HFFc6 (cell line): ENCODE measurements at regions not wholly inside any gene's neighbourhood (a gene's known extent, or its start where the extent isn't known, plus 50 kb on each side); places are given as distances from the start of the nearest gene placed in this dataset.

Experiments
- DNase-seq: peaks from one replicate; pipeline ENCODE4 v3.0.0-alpha.2; 2018
- H3K27ac Mint-ChIP-seq: 2 replicates; pipeline ENCODE4 v1.8.0; 2020; ENCODE audit warnings: mild to moderate bottlenecking, mixed read lengths
- H3K27me3 Mint-ChIP-seq: 2 replicates; pipeline ENCODE4 v1.8.0; 2021; ENCODE audit warnings: mild to moderate bottlenecking, moderate library complexity, mixed read lengths; ENCODE audit not compliant: insufficient read depth
- H3K36me3 Mint-ChIP-seq: 2 replicates; pipeline ENCODE4 v1.8.0; 2021; ENCODE audit warnings: low read depth, mixed read lengths
- H3K4me1 Mint-ChIP-seq: 2 replicates; pipeline ENCODE4 v1.8.0; 2020; ENCODE audit warnings: low read depth, mixed read lengths
- H3K4me3 Mint-ChIP-seq: 2 replicates; pipeline ENCODE4 v1.8.0; 2020; ENCODE audit warnings: mild to moderate bottlenecking, moderate library complexity, mixed read lengths
- H3K9me3 Mint-ChIP-seq: 2 replicates; pipeline ENCODE4 v1.8.0; 2020; ENCODE audit warnings: mild to moderate bottlenecking, mixed read lengths
- TF ChIP-seq, protein P1 (sequence below): fragments of 200-600 bp; sonication (generic); IDR thresholded peaks from 2 replicates; pipeline ENCODE4 v1.5.0; 2021; ENCODE audit warnings: antibody characterized with exemption, mild to moderate bottlenecking

GRCh38 chr17:27218719-27219488 lies 75.0 kb upstream of the WSB1 start:
- TF ChIP-seq, protein P1, sequence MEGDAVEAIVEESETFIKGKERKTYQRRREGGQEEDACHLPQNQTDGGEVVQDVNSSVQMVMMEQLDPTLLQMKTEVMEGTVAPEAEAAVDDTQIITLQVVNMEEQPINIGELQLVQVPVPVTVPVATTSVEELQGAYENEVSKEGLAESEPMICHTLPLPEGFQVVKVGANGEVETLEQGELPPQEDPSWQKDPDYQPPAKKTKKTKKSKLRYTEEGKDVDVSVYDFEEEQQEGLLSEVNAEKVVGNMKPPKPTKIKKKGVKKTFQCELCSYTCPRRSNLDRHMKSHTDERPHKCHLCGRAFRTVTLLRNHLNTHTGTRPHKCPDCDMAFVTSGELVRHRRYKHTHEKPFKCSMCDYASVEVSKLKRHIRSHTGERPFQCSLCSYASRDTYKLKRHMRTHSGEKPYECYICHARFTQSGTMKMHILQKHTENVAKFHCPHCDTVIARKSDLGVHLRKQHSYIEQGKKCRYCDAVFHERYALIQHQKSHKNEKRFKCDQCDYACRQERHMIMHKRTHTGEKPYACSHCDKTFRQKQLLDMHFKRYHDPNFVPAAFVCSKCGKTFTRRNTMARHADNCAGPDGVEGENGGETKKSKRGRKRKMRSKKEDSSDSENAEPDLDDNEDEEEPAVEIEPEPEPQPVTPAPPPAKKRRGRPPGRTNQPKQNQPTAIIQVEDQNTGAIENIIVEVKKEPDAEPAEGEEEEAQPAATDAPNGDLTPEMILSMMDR: no peak
- Mint-ChIP-seq H3K4me3 (no peak overlapping the region), H3K27ac (no peak overlapping the region), H3K4me1 (no peaks in the 10 kb centered on the region), H3K9me3 (no peaks in the 10 kb centered on the region), H3K27me3 (peaks cover 11% of the 10 kb centered on the region), H3K36me3 (no peaks in the 10 kb centered on the region)
- DNase-seq: no peak

DNA sequence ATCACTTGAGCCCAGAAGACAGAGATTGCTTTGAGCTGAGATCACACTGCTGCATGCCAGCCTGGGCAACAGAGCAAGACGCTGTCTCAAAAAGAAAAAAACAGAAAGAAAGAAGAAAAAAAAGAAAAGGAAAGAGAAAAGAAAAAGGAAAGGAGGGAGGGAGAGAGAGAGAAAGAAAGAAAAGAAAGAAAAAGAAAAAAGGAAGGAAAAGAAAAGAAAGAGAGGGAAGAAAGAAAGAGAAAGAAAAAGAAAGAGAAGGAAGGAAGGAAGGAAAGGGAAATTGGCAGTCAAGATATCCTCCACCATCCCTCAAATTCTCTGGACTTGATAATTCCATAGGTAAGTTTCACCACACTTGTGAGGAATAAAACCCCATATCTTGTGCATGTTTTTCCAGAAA lies 71.4 kb upstream of the WSB1 start:
- TF ChIP-seq, protein P1: no peak
- H3K27me3 Mint-ChIP-seq: peaks cover 7% of the 10 kb centered on the region
- H3K27ac Mint-ChIP-seq: no peak overlapping the region
- H3K36me3 Mint-ChIP-seq: no peaks in the 10 kb centered on the region
- no peaks in the 10 kb centered on the region for H3K9me3 Mint-ChIP-seq
- peaks cover 22% of the 10 kb centered on the region for H3K4me1 Mint-ChIP-seq
- no peak overlapping the region for H3K4me3 Mint-ChIP-seq
- DNase-seq: no peak

DNA sequence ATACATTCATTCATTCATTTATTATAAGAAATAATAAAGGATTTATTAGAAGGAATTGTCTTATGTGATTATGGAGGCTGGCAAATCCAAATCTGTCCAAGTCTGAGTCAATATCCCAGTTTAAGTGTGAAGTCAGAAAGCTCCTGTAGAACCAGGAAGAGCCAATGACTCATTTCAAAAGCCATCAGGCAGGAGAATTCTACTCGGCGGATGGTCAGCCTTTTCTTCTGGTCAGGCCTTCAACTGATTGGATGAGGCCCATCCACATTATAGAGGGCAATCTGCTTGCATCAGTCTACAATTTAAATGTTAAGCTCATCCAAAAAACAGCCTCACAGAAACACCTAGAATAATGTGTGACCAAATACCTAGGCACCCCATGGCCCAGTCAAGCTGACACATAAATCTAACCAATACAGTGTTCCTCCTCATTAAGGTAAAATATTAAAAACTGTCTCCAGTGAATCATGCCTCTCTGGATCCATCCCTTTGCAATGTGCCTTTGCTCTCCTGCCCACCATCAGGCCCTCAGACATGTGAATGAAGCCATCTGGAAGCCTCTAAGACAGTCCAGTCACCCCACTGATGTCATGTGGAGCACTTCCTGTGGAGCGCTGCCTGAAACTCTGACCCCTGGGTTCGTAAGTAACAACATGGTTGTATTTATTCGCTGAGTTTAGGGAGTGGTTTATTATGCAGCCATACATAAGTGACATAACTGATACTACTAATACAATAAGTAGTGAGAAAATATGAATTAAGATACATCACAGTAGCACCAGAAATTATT lies 69.2 kb upstream of the WSB1 start:
- Mint-ChIP-seq H3K4me1 (peaks cover 22% of the 10 kb centered on the region), H3K4me3 (no peak overlapping the region), H3K9me3 (no peaks in the 10 kb centered on the region), H3K27me3 (peaks cover 3% of the 10 kb centered on the region), H3K27ac (no peak overlapping the region), H3K36me3 (no peaks in the 10 kb centered on the region)
- DNase-seq: no peak
- TF ChIP-seq, protein P1: no peak

DNA sequence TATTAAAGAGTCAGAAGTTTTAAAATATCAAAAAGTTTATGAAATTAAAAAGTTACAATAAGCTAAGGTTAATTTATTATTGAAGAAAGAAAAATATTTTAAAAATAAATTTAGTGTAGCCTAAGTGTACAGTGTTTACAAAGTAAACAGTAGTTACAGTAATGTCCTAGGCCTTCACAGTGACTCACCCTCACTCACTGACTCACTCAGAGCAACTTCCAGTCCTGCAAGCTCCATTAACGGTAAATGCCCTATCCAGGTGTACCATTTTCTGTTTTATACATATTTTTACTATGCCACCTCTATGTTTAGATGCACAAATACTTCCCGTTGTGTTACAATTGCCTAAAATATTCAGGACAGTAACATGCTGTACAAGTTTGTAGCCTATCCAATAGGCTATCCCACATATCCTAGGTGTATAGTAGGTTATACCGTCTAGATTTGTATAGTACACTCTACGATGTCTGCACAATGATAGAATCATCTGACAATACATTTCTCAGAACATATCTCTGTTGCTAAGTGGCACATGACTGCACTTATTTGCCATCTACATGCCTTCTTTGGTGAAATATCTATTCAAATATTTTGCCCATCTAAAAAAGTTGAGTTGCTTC lies 67.2 kb upstream of the WSB1 start:
- peaks cover 8% of the 10 kb centered on the region for H3K27me3 Mint-ChIP-seq
- no peak overlapping the region for H3K27ac Mint-ChIP-seq
- H3K4me3 Mint-ChIP-seq: no peak overlapping the region
- peaks cover 22% of the 10 kb centered on the region for H3K4me1 Mint-ChIP-seq
- TF ChIP-seq, protein P1: no peak
- no peaks in the 10 kb centered on the region for H3K9me3 Mint-ChIP-seq
- no peaks in the 10 kb centered on the region for H3K36me3 Mint-ChIP-seq
- peak; percentile 50 for DNase-seq

GRCh38 chr17:27230996-27231395 lies 62.9 kb upstream of the WSB1 start:
- H3K36me3 Mint-ChIP-seq: no peaks in the 10 kb centered on the region

More at GRCh38 chr17:27230996-27231395, 62.9 kb upstream of the WSB1 start:
- Mint-ChIP-seq H3K9me3 (no peaks in the 10 kb centered on the region), H3K27ac (no peak overlapping the region), H3K4me1 (peaks cover 11% of the 10 kb centered on the region), H3K4me3 (no peak overlapping the region), H3K27me3 (peaks cover 6% of the 10 kb centered on the region; the same call in 1 of the 2 replicates)
- TF ChIP-seq, protein P1: no peak
- no peak for DNase-seq
